Ascending aorta (tissue), 2 donors: ENCODE measurements at regions not wholly inside any gene's neighbourhood (a gene's known extent, or its start where the extent isn't known, plus 50 kb on each side); places are given as distances from the start of the nearest gene placed in this dataset.

ENCODE experiments used
- DNase-seq, 2 donors: peaks; one replicate each; pipeline ENCODE4 v3.0.0-alpha.2; 2019; ENCODE audit warnings: low spot score in 2 of 2
- H3K27ac ChIP-seq, 2 donors: fragments of 200-600 bp; sonication (generic); one replicate each; pipeline ENCODE4 v1.5.1; 2016 to 2017; ENCODE audit warnings: mild to moderate bottlenecking in 1 of 2
- H3K27me3 ChIP-seq: fragments of 200-600 bp; sonication (generic); one replicate; pipeline ENCODE4 v1.5.1; 2017
- H3K36me3 ChIP-seq, 2 donors: fragments of 200-600 bp; sonication (generic); one replicate each; pipeline ENCODE4 v1.5.1; 2016
- H3K4me1 ChIP-seq, 2 donors: fragments of 200-600 bp; sonication (generic); one replicate each; pipeline ENCODE4 v1.5.1; 2016 to 2017; ENCODE audit warnings: mild to moderate bottlenecking in 1 of 2
- H3K4me3 ChIP-seq, 2 donors: fragments of 200-600 bp; sonication (generic); one replicate each; pipeline ENCODE4 v1.5.1; 2016 to 2017; ENCODE audit warnings: mild to moderate bottlenecking in 1 of 2
- H3K9me3 ChIP-seq, 2 donors: fragments of 200-600 bp; sonication (generic); one replicate each; pipeline ENCODE4 v1.5.1; 2016
- CTCF ChIP-seq, 3 experiments: fragments of 200-600 bp in 2 of 3; fragments of 450-650 bp in 1 of 3; sonication (generic) in 2 of 3; IDR thresholded peaks; one replicate each; pipeline ENCODE4 v1.5.1; 2016 to 2019; ENCODE audit warnings: antibody characterized with exemption in 3 of 3, mild to moderate bottlenecking in 1 of 3, moderate library complexity in 1 of 3
- intact Hi-C: fragments of 100-400 bp; cut with DNase I; formaldehyde crosslinking; loops from one replicate; pipeline ENCODE4 v1.15.1; 2023

GRCh38 chr4:41815473-41815872, 66.9 kb upstream of the PHOX2B start:
- no peaks in the 10 kb centered on the region for H3K4me1 ChIP-seq
- H3K9me3 ChIP-seq: no peaks in the 10 kb centered on the region
- no peaks in the 10 kb centered on the region for H3K36me3 ChIP-seq
- intact Hi-C loops: no loop called here
- H3K4me3 ChIP-seq: no peak overlapping the region
- no peaks in the 10 kb centered on the region for H3K27me3 ChIP-seq
- H3K27ac ChIP-seq: no peak overlapping the region
- no peak for DNase-seq
- TF ChIP-seq CTCF (IDR thresholded peaks at IDR 0.05): no peak

GRCh38 chr4:41814565-41814964, 66.0 kb upstream of the PHOX2B start:
- no peak for DNase-seq
- Histone ChIP-seq H3K36me3 (no peaks in the 10 kb centered on the region), H3K4me1 (no peaks in the 10 kb centered on the region), H3K9me3 (no peaks in the 10 kb centered on the region), H3K27me3 (no peaks in the 10 kb centered on the region), H3K27ac (no peak overlapping the region), H3K4me3 (no peak overlapping the region)
- TF ChIP-seq CTCF (IDR thresholded peaks at IDR 0.05): no peak
- intact Hi-C loops: no loop called here

- Histone ChIP-seq H3K9me3 (no peaks in the 10 kb centered on the region), H3K36me3 (no peaks in the 10 kb centered on the region), H3K4me3 (no peak overlapping the region), H3K27ac (no peak overlapping the region), H3K4me1 (no peaks in the 10 kb centered on the region), H3K27me3 (no peaks in the 10 kb centered on the region)
- no peak for TF ChIP-seq CTCF (IDR thresholded peaks at IDR 0.05)
- intact Hi-C loops: no loop called here
- no peak for DNase-seq
Observed at GRCh38 chr4:41806807-41807206, 58.3 kb upstream of the PHOX2B start.

- no peak for TF ChIP-seq CTCF (IDR thresholded peaks at IDR 0.05)
- no peak for DNase-seq
- Histone ChIP-seq H3K27me3 (no peaks in the 10 kb centered on the region), H3K36me3 (no peaks in the 10 kb centered on the region), H3K4me3 (no peak overlapping the region), H3K4me1 (no peaks in the 10 kb centered on the region), H3K9me3 (no peaks in the 10 kb centered on the region), H3K27ac (no peak overlapping the region)
- intact Hi-C loops: no loop called here
Observed at GRCh38 chr4:41802590-41802989, 54.1 kb upstream of the PHOX2B start.

- no peak for TF ChIP-seq CTCF (IDR thresholded peaks at IDR 0.05)
- H3K9me3 ChIP-seq: no peaks in the 10 kb centered on the region
- no peaks in the 10 kb centered on the region for H3K4me1 ChIP-seq
- no peaks in the 10 kb centered on the region for H3K36me3 ChIP-seq
- intact Hi-C loops: no loop called here
- H3K4me3 ChIP-seq: no peak overlapping the region
- no peak overlapping the region for H3K27ac ChIP-seq
- H3K27me3 ChIP-seq: no peaks in the 10 kb centered on the region
- DNase-seq: no peak
Observed at GRCh38 chr4:41799126-41799525, 50.6 kb upstream of the PHOX2B start.
